ENCODE measurements at regions not wholly inside any gene's neighbourhood (a gene's known extent, or its start where the extent isn't known, plus 50 kb on each side); places are given as distances from the start of the nearest gene placed in this dataset.

DNA sequence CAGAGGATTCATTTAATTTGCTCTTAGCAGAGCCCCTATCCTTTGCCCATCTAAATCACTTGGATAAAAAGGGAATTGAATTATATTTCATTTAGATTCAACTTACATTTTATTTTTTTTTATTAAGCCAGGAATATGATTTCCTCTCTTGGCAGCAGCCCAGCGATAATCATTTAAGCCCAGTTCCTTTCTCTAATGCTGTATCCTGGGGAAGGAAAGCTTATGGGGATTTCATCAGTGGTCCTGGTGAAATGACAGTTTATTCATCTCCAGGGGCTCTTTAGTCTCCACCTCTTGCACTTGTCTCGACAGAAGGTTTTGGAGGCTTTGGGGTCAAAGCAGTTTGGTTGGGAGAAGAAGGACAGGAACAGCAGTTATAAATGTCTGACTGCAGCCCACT, 50.4 kb upstream of the LRRC8D start:
- H3K9me3 ChIP-seq = no peaks in the 10 kb centered on the region
- in situ Hi-C loops (cut with MboI; ENCODE audit: low pct_ligation_motif_present in 1 of 4, low pct_unique_long_range_greater_than_20kb in 1 of 4, low sequenced_read_pairs in 3 of 4) (loop anchor here (25.0 kb wide), 3 partner anchors 133 to 283 kb away; partner anchors contain the start of genes LRRC8B (in 3 of the 4) and LRRC8C (in 2 of the 4)), intact Hi-C loops (cut with DNase I; ENCODE audit: low total_unique reads) (no loop called here)
- H3K4me3 ChIP-seq = no peak overlapping the region
- no peaks in the 10 kb centered on the region for H3K36me3 ChIP-seq
- no peak for DNase-seq
- WGBS, 2 donors (ENCODE audit: low coverage in 1 of 2) = 64 to 83% methylated on average over 2 of the region's 2 CpGs
- no peaks in the 10 kb centered on the region for H3K27me3 ChIP-seq
- no peak overlapping the region for H3K27ac ChIP-seq
- TF ChIP-seq, protein P1, sequence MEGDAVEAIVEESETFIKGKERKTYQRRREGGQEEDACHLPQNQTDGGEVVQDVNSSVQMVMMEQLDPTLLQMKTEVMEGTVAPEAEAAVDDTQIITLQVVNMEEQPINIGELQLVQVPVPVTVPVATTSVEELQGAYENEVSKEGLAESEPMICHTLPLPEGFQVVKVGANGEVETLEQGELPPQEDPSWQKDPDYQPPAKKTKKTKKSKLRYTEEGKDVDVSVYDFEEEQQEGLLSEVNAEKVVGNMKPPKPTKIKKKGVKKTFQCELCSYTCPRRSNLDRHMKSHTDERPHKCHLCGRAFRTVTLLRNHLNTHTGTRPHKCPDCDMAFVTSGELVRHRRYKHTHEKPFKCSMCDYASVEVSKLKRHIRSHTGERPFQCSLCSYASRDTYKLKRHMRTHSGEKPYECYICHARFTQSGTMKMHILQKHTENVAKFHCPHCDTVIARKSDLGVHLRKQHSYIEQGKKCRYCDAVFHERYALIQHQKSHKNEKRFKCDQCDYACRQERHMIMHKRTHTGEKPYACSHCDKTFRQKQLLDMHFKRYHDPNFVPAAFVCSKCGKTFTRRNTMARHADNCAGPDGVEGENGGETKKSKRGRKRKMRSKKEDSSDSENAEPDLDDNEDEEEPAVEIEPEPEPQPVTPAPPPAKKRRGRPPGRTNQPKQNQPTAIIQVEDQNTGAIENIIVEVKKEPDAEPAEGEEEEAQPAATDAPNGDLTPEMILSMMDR (IDR thresholded peaks at IDR 0.05) = no peak
- TF ChIP-seq POLR2AphosphoS5 (IDR thresholded peaks at IDR 0.05) = no peak
- TF ChIP-seq POLR2A (IDR thresholded peaks at IDR 0.05) = no peak
- no peak for TF ChIP-seq EP300 (IDR thresholded peaks at IDR 0.05; ENCODE audit: low read depth)
- no peaks in the 10 kb centered on the region for H3K4me1 ChIP-seq

All from transverse colon (tissue), 4 donors.